K562 (cell line): ENCODE measurements at regions not wholly inside any gene's neighbourhood (a gene's known extent, or its start where the extent isn't known, plus 50 kb on each side); places are given as distances from the start of the nearest gene placed in this dataset.

Source experiments
- ATAC-seq: fragments of 200-7000 bp; cut with Tn5 transposase; 3 replicates; pipeline ENCODE4 v1.9.1; 2020; ENCODE audit warnings: moderate library complexity
- BruUV-seq: library from RNA; stranded (reverse); fragments of 400-500 nt; replicated peaks from 2 replicates; lab custom pipeline; 2021; lab: Mats Ljungman, UMichigan
- CTCF ChIA-PET: fragments of 300-600 bp; formaldehyde crosslinking; extraction: SDS; loops from one replicate; lab custom pipeline; 2021; ENCODE audit warnings: low intra/inter-chr PET ratio; lab: Yijun Ruan, JAX
- POLR2A ChIA-PET: fragments of 300-600, 350-650 bp; sonication (Branson Sonifier 250); formaldehyde crosslinking; extraction: SDS; loops from one replicate; lab custom pipeline; 2021; ENCODE audit warnings: antibody characterized with exemption, inconsistent platforms; lab: Yijun Ruan, JAX
- DNase-seq, 4 experiments: peaks; one replicate each; pipeline versions ENCODE4 v3.0.0 to v3.0.0-alpha.2; 2011 to 2018; ENCODE audit warnings: low spot score in 3 of 4, mixed read lengths in 3 of 4; ENCODE audit errors: extremely low read depth in 1 of 4
- FAIRE-seq: peaks from 2 replicates; lab custom pipeline; 2011; peaks lifted over from hg19 to GRCh38; lab: Jason Lieb, UNC
- H2AFZ ChIP-seq: 2 replicates; pipeline ENCODE4 v1.6.0; 2011; ENCODE audit warnings: low read depth, low read length, control low read depth, inconsistent platforms
- H3K27ac ChIP-seq: fragments of 200-600 bp; 3 replicates; pipeline ENCODE4 v1.8.0; 2011; ENCODE audit warnings: low read depth, mild to moderate bottlenecking, control low read depth, inconsistent platforms, low read length, moderate library complexity, mixed read lengths; ENCODE audit errors: extremely low read depth
- H3K27me3 ChIP-seq, 2 experiments: fragments of 300-600 bp in 1 of 2; 2 replicates in 1 of 2; 3 replicates in 1 of 2; pipeline versions ENCODE4 v1.6.0 to v1.8.0; 2011; ENCODE audit warnings: inconsistent platforms in 2 of 2, low read length in 2 of 2, mild to moderate bottlenecking in 1 of 2, mixed read lengths in 1 of 2, moderate library complexity in 1 of 2; ENCODE audit not compliant: control insufficient read depth in 2 of 2, insufficient read depth in 2 of 2
- H3K36me3 ChIP-seq: fragments of 300-600 bp; 3 replicates; pipeline ENCODE4 v1.8.0; 2011; ENCODE audit warnings: mild to moderate bottlenecking, low read length, inconsistent platforms; ENCODE audit not compliant: control insufficient read depth, insufficient read depth
- H3K4me1 ChIP-seq, 2 experiments: fragments of 200-600 bp in 1 of 2; replicated peaks in 1 of 2; 2 replicates in 1 of 2; 3 replicates in 1 of 2; pipeline versions ENCODE4 v1.5.1 to v1.8.0; 2011; ENCODE audit warnings: inconsistent platforms in 2 of 2, low read length in 2 of 2, mild to moderate bottlenecking in 1 of 2, mixed read lengths in 1 of 2, moderate library complexity in 1 of 2; ENCODE audit not compliant: control insufficient read depth in 2 of 2, insufficient read depth in 2 of 2
- H3K4me2 ChIP-seq: 2 replicates; pipeline ENCODE4 v1.6.1; 2011; ENCODE audit warnings: low read length, control low read depth, inconsistent platforms, mixed read lengths; ENCODE audit not compliant: insufficient read depth
- H3K4me3 ChIP-seq: fragments of 200-600 bp; sonication (generic), shearing (Covaris generic); 2 replicates; pipeline ENCODE4 v1.5.1; 2016; ENCODE audit warnings: control low read depth, inconsistent platforms
- H3K79me2 ChIP-seq: fragments of 200-600 bp; 3 replicates; pipeline ENCODE4 v1.8.0; 2011; ENCODE audit warnings: low read length, inconsistent platforms; ENCODE audit not compliant: control insufficient read depth, insufficient read depth
- H3K9ac ChIP-seq, 2 experiments: 2 replicates each; pipeline versions ENCODE4 v1.6.0 to v1.6.1; 2011; ENCODE audit warnings: low read depth in 2 of 2, low read length in 2 of 2, control low read depth in 1 of 2, inconsistent platforms in 1 of 2, mild to moderate bottlenecking in 1 of 2, mixed read lengths in 1 of 2; ENCODE audit not compliant: insufficient read depth in 1 of 2
- H3K9me1 ChIP-seq: one replicate; pipeline ENCODE4 v1.6.0; 2011; ENCODE audit warnings: inconsistent platforms, mild to moderate bottlenecking, low read length, moderate library complexity; ENCODE audit not compliant: control insufficient read depth, insufficient read depth
- H3K9me3 ChIP-seq: replicated peaks from 2 replicates; pipeline ENCODE4 v1.5.1; 2011; ENCODE audit warnings: low read depth, low read length, inconsistent platforms; ENCODE audit not compliant: control insufficient read depth, insufficient read depth
- H4K20me1 ChIP-seq: replicated peaks from 2 replicates; pipeline ENCODE4 v1.6.1; 2011; ENCODE audit warnings: low read length, inconsistent platforms, mixed read lengths; ENCODE audit not compliant: control insufficient read depth, insufficient read depth
- AFF1 ChIP-seq, 2 experiments: fragments of 450-650 bp; IDR thresholded peaks; 2 replicates each; pipeline ENCODE4 v1.6.1; 2018; ENCODE audit warnings: mild to moderate bottlenecking in 2 of 2, low read depth in 1 of 2; ENCODE audit not compliant: partially characterized antibody in 2 of 2
- KLF10 ChIP-seq: fragments of 250-450 bp; sonication (Bioruptor Pico); IDR thresholded peaks from 2 replicates; pipeline ENCODE4 v1.6.1; 2021; ENCODE audit warnings: matching md5 sums
- MCM5 ChIP-seq: fragments of 450-650 bp; IDR thresholded peaks from 2 replicates; pipeline ENCODE4 v1.6.1; 2016; ENCODE audit warnings: low read depth
- NCOR1 ChIP-seq: fragments of 450-650 bp; IDR thresholded peaks from 2 replicates; pipeline ENCODE4 v1.6.1; 2016; ENCODE audit warnings: mild to moderate bottlenecking, moderate library complexity
- RNF219 ChIP-seq: fragments of 250-450 bp; sonication (Bioruptor Pico); IDR thresholded peaks from 2 replicates; pipeline ENCODE4 v1.5.0; 2022; ENCODE audit warnings: mild to moderate bottlenecking
- RREB1 ChIP-seq: fragments of 250-450 bp; sonication (Bioruptor Pico); IDR thresholded peaks from 2 replicates; pipeline ENCODE4 v1.4.0; 2020
- SIN3B ChIP-seq: fragments of 450-650 bp; IDR thresholded peaks from 2 replicates; pipeline ENCODE4 v1.6.1; 2017; ENCODE audit warnings: low read depth, mild to moderate bottlenecking, moderate library complexity
- SNAPC5 ChIP-seq: fragments of 250-450 bp; sonication (Bioruptor Pico); IDR thresholded peaks from 2 replicates; pipeline ENCODE4 v1.8.0; 2021; ENCODE audit warnings: moderate library complexity, mild to moderate bottlenecking, inconsistent platforms
- TFE3 ChIP-seq: fragments of 450-650 bp; formaldehyde crosslinking; IDR thresholded peaks from 2 replicates; pipeline ENCODE4 v1.4.0; 2020; ENCODE audit warnings: mild to moderate bottlenecking, mixed read lengths
- WGBS: fragments of 100-300 bp; shearing (Covaris generic); methylation state at CpG from one replicate; pipeline ENCODE4 v1.1.6; 2016; ENCODE audit warnings: low coverage, mixed read lengths; ENCODE audit not compliant: insufficient coverage; ENCODE audit errors: missing lambda C conversion rate; 5-methylcytosine and 5-hydroxymethylcytosine counted together
- in situ Hi-C: fragments of 300-500 bp; cut with MboI; formaldehyde crosslinking; loops from 4 replicates; pipeline ENCODE4 v1.15.0; 2018; ENCODE audit warnings: inconsistent platforms, mixed read lengths
- intact Hi-C: fragments of 100-400 bp; cut with micrococcal nuclease; formaldehyde crosslinking; loops from 2 replicates; pipeline ENCODE4 v1.14.2; 2022

GRCh38 chr4:146121757-146122156 is 53.8 kb upstream of the LSM6 start:
- Histone ChIP-seq H3K4me1 (no peaks in the 10 kb centered on the region), H2AFZ (no peak overlapping the region), H3K9ac (no peak overlapping the region), H3K4me3 (no peak overlapping the region), H3K27ac (no peak overlapping the region), H3K27me3 (no peaks in the 10 kb centered on the region), H3K9me3 (no peaks in the 10 kb centered on the region), H3K4me2 (no peak overlapping the region), H3K9me1 (no peaks in the 10 kb centered on the region), H4K20me1 (no peaks in the 10 kb centered on the region), H3K79me2 (no peaks in the 10 kb centered on the region), H3K36me3 (no peaks in the 10 kb centered on the region)
- intact Hi-C loops, result no loop called here
- ATAC-seq (no peak; the same call in 2 of the 3 replicates), FAIRE-seq (no peak), DNase-seq (no peak)
- TF ChIP-seq SNAPC5 (CRISPR knock-in tag) (no peak), MCM5 (no peak), SIN3B (no peak), RREB1 (CRISPR knock-in tag) (no peak), AFF1 (IDR thresholded peaks at IDR 0.05; ENCODE audit: low read depth in 1 of 2, partially characterized antibody in 2 of 2) (no peak), NCOR1 (no peak), TFE3 (no peak), KLF10 (CRISPR knock-in tag) (no peak), RNF219 (no peak)
- whole genome bisulfite sequencing, result 0% methylated on average over 3 of the region's 3 CpGs
- no TSS peak for BruUV-seq
- ChIA-PET CTCF (no interaction called here), POLR2A (no interaction called here)
- in situ Hi-C loops, result loop anchor here (25.0 kb wide), 1 partner anchor 791 kb away; no protein-coding TSS in a partner anchor
